T-helper 1 cell treated with Interleukin-12 subunit alpha and Interleukin-12 subunit beta and Interleukin-4 antibody, amounts not matched to agents 30 ng/mL and 1 ng/mL, for 36 hours (primary cell): ENCODE measurements at regions not wholly inside any gene's neighbourhood (a gene's known extent, or its start where the extent isn't known, plus 50 kb on each side); places are given as distances from the start of the nearest gene placed in this dataset.

Experiments used
- intact Hi-C: fragments of 100-400 bp; cut with micrococcal nuclease; formaldehyde crosslinking; loops from one replicate; pipeline ENCODE4 v1.15.1; 2024

DNA sequence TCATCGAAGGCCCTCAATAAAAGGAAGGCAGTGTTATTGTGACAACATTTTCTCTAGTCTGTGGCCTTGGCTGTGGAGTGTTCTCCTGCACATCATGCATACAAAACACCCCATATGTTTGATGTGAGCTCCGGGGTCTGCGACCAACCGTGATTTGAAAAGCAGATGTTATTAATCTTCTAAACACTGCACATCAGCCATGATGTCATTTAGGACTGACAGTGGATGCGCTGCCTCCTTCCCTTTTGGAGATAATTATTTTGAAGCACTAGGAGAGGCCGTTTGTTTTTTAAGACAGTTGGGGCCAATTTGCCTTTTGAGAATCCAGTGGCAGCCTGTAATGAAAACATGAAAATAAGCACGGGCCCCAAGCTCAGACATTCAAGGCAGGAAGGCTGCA lies 1041.6 kb downstream of the BCL11B start:
- intact Hi-C loops: no loop called here

- intact Hi-C loops: no loop called here
These were observed 1040.8 kb downstream of the BCL11B start for GRCh38 chr14:98231210-98231609.

- intact Hi-C loops: loop anchor here (1.0 kb wide), 1 partner anchor 7 kb away; no protein-coding TSS in a partner anchor
These were observed 1038.3 kb downstream of the BCL11B start for GRCh38 chr14:98233656-98234055.

DNA sequence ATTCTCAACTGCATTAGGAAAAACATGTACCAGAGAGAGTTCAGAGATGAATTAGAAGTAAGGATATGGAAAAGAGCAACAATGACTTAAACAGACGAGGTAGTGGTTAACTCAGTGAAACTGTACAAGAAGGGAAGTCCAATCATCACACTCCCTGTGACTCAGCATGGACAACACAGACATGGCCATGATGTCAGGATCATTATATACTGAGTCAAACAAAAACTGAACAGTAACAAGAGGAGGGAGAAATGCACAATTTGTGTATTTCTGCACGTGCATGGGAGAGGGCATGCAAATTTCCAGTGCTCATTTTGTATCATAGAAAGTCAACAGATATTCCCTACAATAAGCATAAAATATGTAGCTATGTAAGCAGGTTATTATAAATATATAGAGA lies 1037.8 kb downstream of the BCL11B start:
- intact Hi-C loops: loop anchor here (1.0 kb wide), 1 partner anchor 8 kb away; no protein-coding TSS in a partner anchor

DNA sequence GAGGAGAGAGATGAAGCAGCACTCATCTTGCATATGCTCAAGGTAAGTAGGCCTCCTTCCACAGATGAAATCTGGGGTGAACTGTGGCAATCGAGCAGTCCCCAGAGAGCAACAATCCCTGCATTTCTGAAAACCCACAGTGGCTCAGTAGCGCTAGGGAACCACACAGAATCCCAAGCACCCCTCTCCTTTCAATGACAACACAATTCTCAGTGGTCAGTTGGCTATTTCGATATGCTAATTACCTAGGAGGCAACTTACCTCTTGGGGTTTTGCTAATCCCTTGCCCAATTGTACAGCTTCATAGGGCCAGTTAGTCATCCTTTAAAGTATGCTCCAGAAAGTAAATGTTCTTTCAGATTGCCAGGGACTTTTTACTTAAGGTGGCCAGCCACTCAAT lies 1035.7 kb downstream of the BCL11B start:
- intact Hi-C loops: no loop called here

GRCh38 chr14:98237939-98238338 lies 1034.1 kb downstream of the BCL11B start:
- intact Hi-C loops: no loop called here

DNA sequence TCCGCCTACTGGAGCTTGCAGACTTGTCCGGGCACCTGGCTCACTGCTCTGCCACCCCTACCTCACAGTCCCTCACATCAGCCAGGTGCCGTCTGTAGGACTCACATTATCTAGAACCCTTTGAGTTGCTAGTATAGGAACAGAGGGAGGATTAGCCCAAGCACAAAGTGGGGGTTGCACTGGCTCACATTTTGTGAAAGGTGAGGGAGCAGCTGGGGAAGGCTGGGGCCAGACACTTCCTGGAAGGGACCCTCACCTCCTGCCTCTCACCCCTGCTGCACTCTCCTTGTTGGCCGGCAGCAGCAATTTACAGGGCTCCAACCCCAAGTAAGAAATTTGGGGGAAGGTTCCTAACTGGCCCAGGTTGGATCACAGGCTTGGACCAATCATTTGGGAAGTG lies 1031.6 kb downstream of the BCL11B start:
- intact Hi-C loops: no loop called here

DNA sequence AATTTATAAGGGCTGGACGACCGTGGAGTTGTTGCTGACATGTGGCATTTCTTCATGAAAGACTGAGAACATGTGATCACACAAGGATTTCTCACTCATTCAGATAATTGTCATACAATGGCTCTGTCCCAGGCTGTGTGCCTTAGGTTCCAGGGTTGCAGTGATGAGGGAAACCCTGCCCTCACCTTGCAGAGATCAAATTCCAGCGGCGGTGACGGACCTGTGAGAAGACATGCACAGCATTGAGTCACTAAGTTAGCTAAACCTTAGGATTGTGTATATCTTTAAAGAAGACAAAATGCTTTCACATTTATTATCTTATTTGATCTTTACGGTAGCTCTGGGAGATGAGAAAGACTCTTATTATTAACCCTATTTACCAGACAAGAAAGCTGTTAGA lies 1029.1 kb downstream of the BCL11B start:
- intact Hi-C loops: loop anchor here (2.0 kb wide), 1 partner anchor 22 kb away; no protein-coding TSS in a partner anchor

DNA sequence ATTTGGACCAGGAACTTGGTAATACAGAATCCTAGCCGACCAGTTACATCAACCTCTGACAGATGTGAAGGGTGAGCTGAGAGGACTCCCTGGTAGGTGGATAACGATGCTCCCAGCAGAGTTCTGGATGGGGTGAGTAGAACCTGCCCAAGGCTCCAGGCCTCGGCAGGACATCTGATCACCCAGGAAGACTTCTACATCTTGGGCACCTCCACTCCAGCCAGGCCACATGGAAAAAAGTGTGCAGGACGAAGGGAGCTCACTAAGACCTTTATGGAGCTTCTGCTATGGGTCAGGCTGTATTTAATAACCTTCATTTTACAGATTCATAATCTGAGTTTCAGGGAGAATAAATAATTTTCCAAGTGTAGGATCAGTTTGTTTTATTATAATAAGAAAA lies 1028.7 kb downstream of the BCL11B start:
- intact Hi-C loops: loop anchor here (2.0 kb wide), 1 partner anchor 21 kb away; no protein-coding TSS in a partner anchor

- intact Hi-C loops: no loop called here
These were observed 1027.6 kb downstream of the BCL11B start for GRCh38 chr14:98244162-98244948.

- intact Hi-C loops: no loop called here
These were observed 1026.9 kb downstream of the BCL11B start for GRCh38 chr14:98244966-98245569.

- intact Hi-C loops: no loop called here
These were observed 1022.9 kb downstream of the BCL11B start for GRCh38 chr14:98249057-98249456.

- intact Hi-C loops: no loop called here
These were observed 1022.5 kb downstream of the BCL11B start for GRCh38 chr14:98249476-98249875.

GRCh38 chr14:98252820-98253219 lies 1019.2 kb downstream of the BCL11B start:
- intact Hi-C loops: no loop called here

GRCh38 chr14:98259881-98260280 lies 1012.1 kb downstream of the BCL11B start:
- intact Hi-C loops: no loop called here

- intact Hi-C loops: no loop called here
These were observed 1009.4 kb downstream of the BCL11B start for GRCh38 chr14:98262566-98262965.

DNA sequence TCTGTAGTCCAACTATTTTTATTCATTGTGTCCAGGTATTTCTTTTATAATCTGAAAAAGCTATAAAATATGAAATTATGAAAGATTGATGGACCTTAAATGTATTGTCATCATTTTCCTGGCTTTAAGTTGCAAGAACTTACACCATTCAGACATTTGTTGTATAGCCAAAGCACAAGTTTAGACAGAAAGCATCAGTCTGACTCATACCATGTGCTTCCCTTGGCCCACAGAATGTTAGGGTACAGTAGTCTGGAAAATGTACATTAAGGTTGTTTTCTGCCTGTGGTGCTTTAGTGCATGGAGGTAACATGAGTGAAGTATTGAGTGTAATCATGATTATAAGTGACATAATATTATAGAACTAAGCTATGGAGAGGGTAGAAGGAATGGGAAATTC lies 1002.5 kb downstream of the BCL11B start:
- intact Hi-C loops: no loop called here

DNA sequence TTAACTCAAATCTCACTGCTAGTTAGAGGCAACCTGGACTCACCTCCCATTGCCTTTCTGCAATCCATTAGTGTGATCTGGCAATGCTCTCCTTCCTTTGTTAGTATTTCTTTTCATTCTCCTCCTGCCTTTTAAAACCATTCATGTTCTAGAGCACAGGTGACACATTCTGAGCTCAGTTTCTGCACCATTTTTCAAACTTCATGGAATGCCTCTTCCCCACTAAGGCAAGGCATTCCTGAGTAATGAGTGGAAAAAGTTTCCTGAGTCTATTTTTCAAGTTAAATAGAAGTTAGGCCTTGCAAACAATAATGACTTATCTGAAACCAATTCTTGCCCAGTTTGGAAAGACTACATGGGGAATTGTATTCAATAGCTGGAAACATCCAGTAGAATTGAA lies 1001.8 kb downstream of the BCL11B start:
- intact Hi-C loops: no loop called here

DNA sequence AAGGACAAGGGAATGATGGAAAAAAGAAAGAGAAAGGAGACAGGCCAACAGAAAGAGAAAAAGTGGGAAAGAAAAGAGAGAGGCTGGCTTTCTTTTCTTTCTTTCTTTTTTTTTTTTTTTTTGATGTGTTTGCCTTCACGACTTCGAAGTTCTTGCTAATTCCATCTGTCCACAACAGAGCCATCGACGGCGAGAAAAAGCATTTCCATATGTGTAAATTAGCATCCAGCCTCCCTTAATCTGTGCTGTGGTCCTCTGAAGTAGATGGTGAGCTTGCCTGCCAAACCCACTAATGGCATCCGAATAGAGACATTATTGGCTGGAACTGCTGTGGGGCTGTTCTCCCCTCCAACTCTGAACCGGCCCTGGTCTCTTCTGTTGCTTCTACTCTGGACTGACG lies 997.4 kb downstream of the BCL11B start:
- intact Hi-C loops: no loop called here

DNA sequence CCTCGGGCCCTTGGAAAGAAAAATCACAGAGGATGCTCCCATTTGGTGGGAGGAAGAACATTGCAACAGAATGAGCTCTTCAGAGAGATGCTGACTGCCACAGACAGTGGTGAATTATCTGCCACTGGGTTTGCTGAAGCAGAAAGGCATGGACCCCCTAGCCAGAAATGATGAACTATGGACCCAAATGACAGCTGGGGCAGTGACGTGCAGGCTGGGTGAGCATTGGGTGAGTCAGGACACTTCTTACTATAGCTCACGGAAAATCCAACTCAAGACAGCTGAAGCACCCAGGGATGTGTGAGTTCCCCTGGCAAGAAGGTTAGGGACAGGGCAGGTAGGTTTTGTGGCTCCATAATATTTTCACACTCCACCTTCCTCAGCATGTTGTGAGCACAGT lies 993.2 kb downstream of the BCL11B start:
- intact Hi-C loops: no loop called here

- intact Hi-C loops: no loop called here
These were observed 991.6 kb downstream of the BCL11B start for GRCh38 chr14:98280436-98280835.

DNA sequence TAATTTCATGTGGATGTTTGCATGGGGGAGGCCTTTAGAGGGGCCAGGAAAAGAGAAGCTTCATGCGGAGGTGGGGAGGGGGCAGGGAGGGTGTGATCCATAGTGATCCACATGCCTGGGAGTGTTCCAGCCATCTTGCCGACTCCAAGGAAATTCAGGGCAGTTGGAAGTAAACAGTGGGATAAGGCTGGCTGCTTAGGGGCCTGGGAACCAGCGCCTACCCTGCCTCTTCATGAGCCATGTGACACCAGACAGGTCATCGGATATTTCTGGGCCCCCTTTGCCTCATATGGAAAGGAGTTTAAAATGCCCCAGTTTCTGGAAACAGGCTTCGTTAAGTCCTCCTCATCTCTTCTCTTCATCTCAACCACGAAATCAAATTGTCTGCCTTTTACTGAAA lies 983.2 kb downstream of the BCL11B start:
- intact Hi-C loops: no loop called here

- intact Hi-C loops: no loop called here
These were observed 981.4 kb downstream of the BCL11B start for GRCh38 chr14:98290596-98290995.
